ENCODE measurements at regions not wholly inside any gene's neighbourhood (a gene's known extent, or its start where the extent isn't known, plus 50 kb on each side); places are given as distances from the start of the nearest gene placed in this dataset.

- DNase-seq (ENCODE audit: low read depth in 1 of 2, low spot score in 1 of 2) = no peak
- H3K4me1 ChIP-seq (ENCODE audit: low read depth) = no peaks in the 10 kb centered on the region
- no peak overlapping the region for H3K27ac ChIP-seq
- no peak overlapping the region for H3K4me3 ChIP-seq
- TF ChIP-seq CTCF (IDR thresholded peaks at IDR 0.05; ENCODE audit: low read depth, low read length) = no peak
- no peaks in the 10 kb centered on the region for H3K27me3 ChIP-seq
- H3K36me3 ChIP-seq = no peaks in the 10 kb centered on the region
- no peaks in the 10 kb centered on the region for H3K9me3 ChIP-seq (ENCODE audit: low read depth)
Observed at GRCh38 chr1:87185077-87185476, 143.6 kb upstream of the LMO4 start.

GRCh38 chr1:87186346-87186745 is 142.3 kb upstream of the LMO4 start:
- TF ChIP-seq CTCF (IDR thresholded peaks at IDR 0.05; ENCODE audit: low read depth, low read length) = no peak
- no peaks in the 10 kb centered on the region for H3K27me3 ChIP-seq
- no peaks in the 10 kb centered on the region for H3K9me3 ChIP-seq (ENCODE audit: low read depth)
- H3K27ac ChIP-seq = no peak overlapping the region
- no peak overlapping the region for H3K4me3 ChIP-seq
- H3K4me1 ChIP-seq (ENCODE audit: low read depth) = no peaks in the 10 kb centered on the region
- no peak for DNase-seq (ENCODE audit: low read depth in 1 of 2, low spot score in 1 of 2)
- no peaks in the 10 kb centered on the region for H3K36me3 ChIP-seq

- Histone ChIP-seq H3K4me1 (ENCODE audit: low read depth) (no peaks in the 10 kb centered on the region), H3K9me3 (ENCODE audit: low read depth) (no peaks in the 10 kb centered on the region), H3K36me3 (no peaks in the 10 kb centered on the region), H3K27me3 (no peaks in the 10 kb centered on the region), H3K27ac (no peak overlapping the region), H3K4me3 (no peak overlapping the region)
- TF ChIP-seq CTCF (IDR thresholded peaks at IDR 0.05; ENCODE audit: low read depth, low read length) = no peak
- no peak for DNase-seq (ENCODE audit: low read depth in 1 of 2, low spot score in 1 of 2)
Observed at GRCh38 chr1:87188640-87189039, 140.0 kb upstream of the LMO4 start.

- no peak for TF ChIP-seq CTCF (IDR thresholded peaks at IDR 0.05; ENCODE audit: low read depth, low read length)
- Histone ChIP-seq H3K27me3 (no peaks in the 10 kb centered on the region), H3K27ac (no peak overlapping the region), H3K9me3 (ENCODE audit: low read depth) (no peaks in the 10 kb centered on the region), H3K4me1 (ENCODE audit: low read depth) (no peaks in the 10 kb centered on the region), H3K36me3 (no peaks in the 10 kb centered on the region), H3K4me3 (no peak overlapping the region)
- no peak for DNase-seq (ENCODE audit: low read depth in 1 of 2, low spot score in 1 of 2)
Observed at GRCh38 chr1:87190402-87190801, 138.3 kb upstream of the LMO4 start.

GRCh38 chr1:87191646-87192045 is 137.0 kb upstream of the LMO4 start:
- Histone ChIP-seq H3K36me3 (no peaks in the 10 kb centered on the region), H3K4me3 (no peak overlapping the region), H3K27me3 (no peaks in the 10 kb centered on the region), H3K27ac (no peak overlapping the region), H3K4me1 (ENCODE audit: low read depth) (no peaks in the 10 kb centered on the region), H3K9me3 (ENCODE audit: low read depth) (no peaks in the 10 kb centered on the region)
- no peak for DNase-seq (ENCODE audit: low read depth in 1 of 2, low spot score in 1 of 2)
- no peak for TF ChIP-seq CTCF (IDR thresholded peaks at IDR 0.05; ENCODE audit: low read depth, low read length)

GRCh38 chr1:87194271-87194774 is 134.4 kb upstream of the LMO4 start:
- no peak overlapping the region for H3K27ac ChIP-seq
- no peaks in the 10 kb centered on the region for H3K4me1 ChIP-seq (ENCODE audit: low read depth)
- H3K36me3 ChIP-seq = no peaks in the 10 kb centered on the region
- no peaks in the 10 kb centered on the region for H3K9me3 ChIP-seq (ENCODE audit: low read depth)
- H3K4me3 ChIP-seq = no peak overlapping the region
- DNase-seq (ENCODE audit: low read depth in 1 of 2, low spot score in 1 of 2) = no peak
- TF ChIP-seq CTCF (IDR thresholded peaks at IDR 0.05; ENCODE audit: low read depth, low read length) = no peak
- no peaks in the 10 kb centered on the region for H3K27me3 ChIP-seq

Data from cardiac muscle cell (in vitro differentiated cells and primary cell).